Upper lobe of left lung (tissue), 6 donors: ENCODE measurements at regions not wholly inside any gene's neighbourhood (a gene's known extent, or its start where the extent isn't known, plus 50 kb on each side); places are given as distances from the start of the nearest gene placed in this dataset.
A peak's percentile ranks its signal among the peaks of the same experiment; 100 is the strongest.
"Not testable (repeated sequence)": the region's sequence is repeated elsewhere in the genome, so short reads cannot be mapped to it uniquely, and the experiment has no call there.

Source experiments
- ATAC-seq, 2 donors: fragments of 200-7000 bp; cut with Tn5 transposase; one replicate each; pipeline ENCODE4 v1.9.1; 2022; ENCODE audit warnings: mild to moderate bottlenecking in 2 of 2, moderate library complexity in 2 of 2; ENCODE audit not compliant: low FRiP score in 2 of 2
- DNase-seq, 2 donors: peaks; one replicate each; pipeline ENCODE4 v3.0.0-alpha.2; 2019 to 2020
- H3K27ac ChIP-seq, 4 donors: fragments of 200-600 bp; sonication (generic); one replicate each; pipeline ENCODE4 v1.5.1; 2016 to 2019
- H3K27me3 ChIP-seq, 4 donors: fragments of 200-600 bp; sonication (generic); one replicate each; pipeline ENCODE4 v1.5.1; 2017 to 2019
- H3K36me3 ChIP-seq, 4 donors: fragments of 200-600 bp; sonication (generic); one replicate each; pipeline ENCODE4 v1.5.1; 2016 to 2019
- H3K4me1 ChIP-seq, 4 donors: fragments of 200-600 bp; sonication (generic); one replicate each; pipeline ENCODE4 v1.5.1; 2018 to 2019
- H3K4me3 ChIP-seq, 4 donors: fragments of 200-600 bp; sonication (generic); one replicate each; pipeline ENCODE4 v1.5.1; 2017 to 2019; ENCODE audit warnings: mild to moderate bottlenecking in 2 of 4, moderate library complexity in 1 of 4
- H3K9me3 ChIP-seq, 4 donors: fragments of 200-600 bp; sonication (generic); one replicate each; pipeline ENCODE4 v1.5.1; 2018 to 2019
- EP300 ChIP-seq, 4 donors: sonication (generic); formaldehyde crosslinking; IDR thresholded peaks; one replicate each; pipeline ENCODE4 v1.5.1; 2017; ENCODE audit warnings: antibody characterized with exemption in 4 of 4, control low read depth in 2 of 4
- POLR2A ChIP-seq, 4 donors: fragments of 450-650 bp; IDR thresholded peaks; one replicate each; pipeline ENCODE4 v1.5.1; 2016 to 2017; ENCODE audit warnings: antibody characterized with exemption in 4 of 4, mild to moderate bottlenecking in 2 of 4
- POLR2AphosphoS5 ChIP-seq, 2 donors: sonication (generic); formaldehyde crosslinking; IDR thresholded peaks; one replicate each; pipeline ENCODE4 v1.5.1; 2017; ENCODE audit warnings: antibody characterized with exemption in 2 of 2
- WGBS, 2 donors: methylation state at CpG; one replicate each; pipeline ENCODE4 v1.1.5; 2017 to 2018; 5-methylcytosine and 5-hydroxymethylcytosine counted together
- TF ChIP-seq, protein P1 (sequence below), 6 experiments: fragments of 450-650 bp in 4 of 6; fragments of 200-600 bp in 2 of 6; sonication (generic) in 2 of 6; IDR thresholded peaks; one replicate each; pipeline ENCODE4 v1.5.1; 2016 to 2019; ENCODE audit warnings: antibody characterized with exemption in 6 of 6
- donor health status: DM: no; HTN: no; CAD: no; lungs with moderate emphysema.
- donor health status: DM: no; HTN: yes; CAD: no; lungs with severe emphysema.

DNA sequence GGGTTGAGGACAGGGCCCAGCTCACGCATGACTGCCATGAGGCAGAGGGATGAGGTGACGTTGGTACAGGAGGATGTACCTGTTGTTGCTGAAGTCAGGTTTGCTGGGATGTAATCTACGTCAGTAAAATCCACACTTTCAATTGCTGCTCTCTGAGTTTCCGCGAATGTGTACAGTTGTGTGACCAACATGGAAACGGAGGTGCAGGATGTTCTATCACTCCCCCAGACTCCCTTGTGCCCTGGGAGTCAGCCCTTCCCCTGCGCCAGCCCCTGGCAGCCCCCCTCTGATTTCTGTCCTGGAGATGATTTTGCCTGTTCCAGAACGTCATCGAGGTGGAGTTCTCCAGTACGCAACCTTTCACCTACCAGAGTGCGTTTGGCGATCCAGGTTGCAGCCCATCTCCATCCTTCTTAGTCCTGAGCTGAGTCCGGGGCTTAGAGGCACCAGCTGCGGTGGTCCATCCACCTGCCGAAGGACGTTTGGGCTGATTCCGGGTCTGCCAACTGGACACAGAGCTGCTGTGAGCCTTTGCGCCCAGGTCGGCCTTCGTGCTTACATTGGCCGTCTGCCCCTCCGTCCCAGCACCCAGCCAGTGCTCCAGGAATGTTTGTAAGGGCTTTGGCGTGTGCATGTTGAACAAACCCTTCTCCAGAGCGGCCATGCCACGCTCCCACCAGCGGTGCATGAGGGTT lies 213.5 kb upstream of the ZNF469 start:
- H3K9me3 ChIP-seq, H3K36me3 ChIP-seq, ATAC-seq, H3K27me3 ChIP-seq, H3K27ac ChIP-seq, H3K4me1 ChIP-seq, H3K4me3 ChIP-seq: not testable (repeated sequence)
- DNase-seq = peak in 1 of 2 donors; percentile 50
- 83 to 84% methylated on average over 24 to 26 of the region's 26 CpGs for WGBS, 2 donors

DNA sequence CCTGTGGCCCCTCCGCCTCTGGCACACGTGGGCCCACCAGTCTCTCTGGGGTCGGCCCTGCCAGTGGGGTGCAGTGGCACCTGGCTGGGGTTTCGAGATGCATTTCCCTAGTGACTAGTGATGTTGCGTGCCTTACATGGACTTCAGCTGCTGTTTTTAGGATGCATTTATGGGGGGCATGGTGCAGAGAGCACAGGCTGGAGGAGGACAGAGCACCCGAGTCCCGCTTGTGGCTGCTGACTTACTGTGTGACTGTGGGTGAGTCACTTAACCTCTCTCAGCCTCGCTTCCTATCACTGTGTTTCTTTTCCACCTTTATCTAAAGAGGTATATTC lies 213.0 kb upstream of the ZNF469 start:
- not testable (repeated sequence) for H3K4me1 ChIP-seq, H3K27me3 ChIP-seq, ATAC-seq, H3K36me3 ChIP-seq, H3K4me3 ChIP-seq, H3K9me3 ChIP-seq, H3K27ac ChIP-seq, DNase-seq
- WGBS, 2 donors = 92 to 93% methylated on average over 8 of the region's 8 CpGs

GRCh38 chr16:88170528-88170991 lies 212.2 kb upstream of the ZNF469 start:
- Histone ChIP-seq H3K27me3 (no peaks in the 10 kb centered on the region), H3K4me1 (no peaks in the 10 kb centered on the region), H3K27ac (no peak overlapping the region), H3K4me3 (no peak overlapping the region), H3K9me3 (no peaks in the 10 kb centered on the region), H3K36me3 (no peaks in the 10 kb centered on the region)
- WGBS, 2 donors = 63 to 69% methylated on average over 17 of the region's 17 CpGs
- no peak for DNase-seq
- no peak for ATAC-seq
- TF ChIP-seq, protein P1, sequence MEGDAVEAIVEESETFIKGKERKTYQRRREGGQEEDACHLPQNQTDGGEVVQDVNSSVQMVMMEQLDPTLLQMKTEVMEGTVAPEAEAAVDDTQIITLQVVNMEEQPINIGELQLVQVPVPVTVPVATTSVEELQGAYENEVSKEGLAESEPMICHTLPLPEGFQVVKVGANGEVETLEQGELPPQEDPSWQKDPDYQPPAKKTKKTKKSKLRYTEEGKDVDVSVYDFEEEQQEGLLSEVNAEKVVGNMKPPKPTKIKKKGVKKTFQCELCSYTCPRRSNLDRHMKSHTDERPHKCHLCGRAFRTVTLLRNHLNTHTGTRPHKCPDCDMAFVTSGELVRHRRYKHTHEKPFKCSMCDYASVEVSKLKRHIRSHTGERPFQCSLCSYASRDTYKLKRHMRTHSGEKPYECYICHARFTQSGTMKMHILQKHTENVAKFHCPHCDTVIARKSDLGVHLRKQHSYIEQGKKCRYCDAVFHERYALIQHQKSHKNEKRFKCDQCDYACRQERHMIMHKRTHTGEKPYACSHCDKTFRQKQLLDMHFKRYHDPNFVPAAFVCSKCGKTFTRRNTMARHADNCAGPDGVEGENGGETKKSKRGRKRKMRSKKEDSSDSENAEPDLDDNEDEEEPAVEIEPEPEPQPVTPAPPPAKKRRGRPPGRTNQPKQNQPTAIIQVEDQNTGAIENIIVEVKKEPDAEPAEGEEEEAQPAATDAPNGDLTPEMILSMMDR (IDR thresholded peaks at IDR 0.05) = no peak
- TF ChIP-seq POLR2A (IDR thresholded peaks at IDR 0.05) (no peak), POLR2AphosphoS5 (IDR thresholded peaks at IDR 0.05) (no peak), EP300 (IDR thresholded peaks at IDR 0.05) (no peak)

- WGBS, 2 donors = 100% methylated on average over 1 of the region's 1 CpG
- not testable (repeated sequence) for H3K27ac ChIP-seq, DNase-seq, H3K27me3 ChIP-seq, H3K4me1 ChIP-seq, H3K4me3 ChIP-seq, H3K9me3 ChIP-seq, ATAC-seq, H3K36me3 ChIP-seq
These were observed 211.6 kb upstream of the ZNF469 start for GRCh38 chr16:88171126-88171525.

DNA sequence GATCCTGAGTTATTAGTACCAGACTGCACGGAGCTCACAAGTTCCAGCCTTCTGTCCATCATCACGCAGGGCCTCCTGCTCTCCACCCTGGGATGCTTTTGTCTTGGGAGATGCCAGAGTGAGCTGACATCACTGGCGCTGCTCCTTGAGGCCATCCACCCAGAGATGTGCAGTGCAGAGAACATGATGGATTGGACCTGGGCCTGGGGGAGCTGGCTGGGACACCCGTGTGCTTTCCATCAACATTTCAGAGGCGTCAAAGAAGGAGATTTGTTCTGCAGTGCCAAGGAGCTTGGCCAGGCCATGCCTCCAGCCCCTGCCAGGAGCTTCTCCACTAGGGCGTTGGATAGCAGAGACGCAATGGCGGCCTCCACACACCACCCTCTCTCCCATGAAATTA lies 206.6 kb upstream of the ZNF469 start:
- H3K4me1 ChIP-seq, H3K36me3 ChIP-seq, ATAC-seq, H3K4me3 ChIP-seq, H3K9me3 ChIP-seq, H3K27ac ChIP-seq, H3K27me3 ChIP-seq, DNase-seq: not testable (repeated sequence)
- 82 to 93% methylated on average over 3 to 4 of the region's 8 CpGs for WGBS, 2 donors

DNA sequence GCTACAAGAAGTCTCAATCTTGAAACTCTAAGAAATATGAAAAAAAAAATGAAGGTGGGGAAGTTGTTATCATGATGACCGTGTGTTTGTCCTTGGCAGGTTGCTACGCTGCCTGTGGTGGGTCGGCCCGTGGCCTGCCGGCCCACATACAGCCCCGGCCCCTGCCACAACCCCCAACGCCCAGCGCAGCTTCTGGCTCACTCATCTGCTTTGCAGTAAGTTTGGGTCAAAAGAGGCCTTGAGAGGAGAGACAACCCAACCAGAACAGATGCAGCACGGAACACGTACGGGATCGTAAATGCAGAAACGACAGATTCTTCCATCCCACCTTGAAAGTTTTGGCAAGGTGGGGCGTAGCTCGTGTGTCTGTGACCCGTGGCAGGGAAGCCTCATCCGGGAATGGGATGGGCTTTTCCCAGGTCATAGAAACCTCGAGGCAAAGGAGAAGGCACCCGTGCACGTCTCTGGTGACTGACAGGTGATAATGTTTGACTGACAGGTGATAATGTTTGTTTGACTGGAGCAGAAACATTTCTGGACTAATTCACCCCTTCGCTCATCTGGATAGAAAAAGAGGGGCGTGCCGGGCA lies 206.1 kb upstream of the ZNF469 start:
- 78 to 85% methylated on average over 23 of the region's 23 CpGs for WGBS, 2 donors
- H3K4me1 ChIP-seq, H3K9me3 ChIP-seq, H3K36me3 ChIP-seq, H3K27ac ChIP-seq, DNase-seq, H3K4me3 ChIP-seq, H3K27me3 ChIP-seq: not testable (repeated sequence)
- peak in 1 of 2 donors; percentile 26 for ATAC-seq

DNA sequence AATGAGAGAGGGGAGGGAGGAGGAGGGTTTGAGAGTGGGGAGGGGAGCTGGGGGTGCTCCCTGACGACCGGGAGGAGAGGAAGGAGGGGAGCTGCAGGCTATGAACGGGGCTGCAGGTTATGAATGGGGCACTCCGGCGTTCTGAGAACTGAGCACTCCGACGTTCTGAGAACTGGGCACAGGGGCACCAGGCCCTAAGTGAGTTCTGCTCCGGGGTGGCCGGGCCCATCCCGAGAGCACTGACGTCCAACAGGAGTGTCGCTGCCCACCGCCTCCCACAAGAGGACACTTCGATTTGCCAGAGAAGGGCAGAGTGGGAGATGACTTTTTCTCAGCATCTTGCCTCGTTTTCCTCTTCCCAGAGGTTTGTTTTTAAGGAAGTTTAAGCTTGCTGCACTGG lies 204.5 kb upstream of the ZNF469 start:
- H3K36me3 ChIP-seq, H3K9me3 ChIP-seq, DNase-seq, H3K4me1 ChIP-seq, H3K27ac ChIP-seq, H3K4me3 ChIP-seq, ATAC-seq, H3K27me3 ChIP-seq: not testable (repeated sequence)
- WGBS, 2 donors = 81% methylated on average over 15 of the region's 15 CpGs

GRCh38 chr16:88178896-88179295 lies 203.9 kb upstream of the ZNF469 start:
- H3K36me3 ChIP-seq, H3K9me3 ChIP-seq, H3K27ac ChIP-seq, H3K4me1 ChIP-seq, DNase-seq, H3K27me3 ChIP-seq, ATAC-seq, H3K4me3 ChIP-seq: not testable (repeated sequence)
- WGBS, 2 donors = 82 to 92% methylated on average over 10 to 11 of the region's 15 CpGs

DNA sequence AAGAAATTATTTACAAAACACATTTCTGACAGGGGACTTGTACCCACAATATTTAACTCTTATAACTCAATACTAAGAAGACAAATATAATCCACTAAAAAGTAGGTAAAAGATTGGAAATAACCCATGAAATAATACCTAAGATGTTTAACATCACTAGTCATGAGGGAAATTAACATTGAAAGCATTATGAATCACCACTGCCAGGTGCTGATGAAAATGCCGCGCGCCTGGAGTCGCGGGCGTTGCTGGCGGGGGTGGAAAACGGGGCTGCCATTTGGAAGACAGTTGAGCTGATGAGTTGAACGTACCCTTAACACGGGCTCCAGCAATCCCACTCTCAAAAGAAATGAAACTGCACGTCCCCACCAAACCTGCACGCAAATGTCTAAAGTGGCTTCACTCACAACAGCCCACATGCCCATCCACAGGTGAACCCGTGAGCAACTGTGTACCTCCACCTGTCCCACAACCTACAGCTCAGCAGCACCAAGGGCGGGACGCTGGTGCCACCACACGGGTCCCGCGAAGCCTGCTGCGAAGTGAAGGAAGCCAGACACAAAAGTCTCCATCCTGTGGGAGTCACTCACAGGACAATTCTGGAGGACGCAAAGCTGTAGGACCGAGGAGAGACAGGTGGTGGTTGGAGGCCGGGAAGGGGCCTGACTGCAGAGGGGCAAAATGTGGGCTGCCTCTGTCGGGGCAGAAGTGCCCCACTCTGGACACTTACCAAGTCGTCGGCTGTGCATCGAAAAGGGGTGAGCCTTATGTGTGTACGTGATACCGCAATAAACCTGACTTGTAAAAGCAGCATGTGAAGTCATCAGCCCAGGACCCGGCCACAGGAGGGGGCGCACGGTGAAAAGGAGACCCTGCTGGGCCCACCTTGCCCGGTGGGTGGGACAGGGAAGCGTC lies 199.5 kb upstream of the ZNF469 start:
- not testable (repeated sequence) for H3K4me3 ChIP-seq, H3K27ac ChIP-seq, H3K4me1 ChIP-seq, DNase-seq, H3K27me3 ChIP-seq, ATAC-seq, H3K9me3 ChIP-seq, H3K36me3 ChIP-seq
- 78 to 84% methylated on average over 24 to 33 of the region's 33 CpGs for WGBS, 2 donors

- H3K27ac ChIP-seq, H3K4me3 ChIP-seq, DNase-seq, H3K27me3 ChIP-seq, H3K4me1 ChIP-seq, H3K9me3 ChIP-seq, ATAC-seq, H3K36me3 ChIP-seq: not testable (repeated sequence)
- 100% methylated on average over 4 of the region's 14 CpGs; no CpG with 5 or more reads in 1 of the 2 donors for WGBS, 2 donors
These were observed 198.7 kb upstream of the ZNF469 start for GRCh38 chr16:88184053-88184452.

DNA sequence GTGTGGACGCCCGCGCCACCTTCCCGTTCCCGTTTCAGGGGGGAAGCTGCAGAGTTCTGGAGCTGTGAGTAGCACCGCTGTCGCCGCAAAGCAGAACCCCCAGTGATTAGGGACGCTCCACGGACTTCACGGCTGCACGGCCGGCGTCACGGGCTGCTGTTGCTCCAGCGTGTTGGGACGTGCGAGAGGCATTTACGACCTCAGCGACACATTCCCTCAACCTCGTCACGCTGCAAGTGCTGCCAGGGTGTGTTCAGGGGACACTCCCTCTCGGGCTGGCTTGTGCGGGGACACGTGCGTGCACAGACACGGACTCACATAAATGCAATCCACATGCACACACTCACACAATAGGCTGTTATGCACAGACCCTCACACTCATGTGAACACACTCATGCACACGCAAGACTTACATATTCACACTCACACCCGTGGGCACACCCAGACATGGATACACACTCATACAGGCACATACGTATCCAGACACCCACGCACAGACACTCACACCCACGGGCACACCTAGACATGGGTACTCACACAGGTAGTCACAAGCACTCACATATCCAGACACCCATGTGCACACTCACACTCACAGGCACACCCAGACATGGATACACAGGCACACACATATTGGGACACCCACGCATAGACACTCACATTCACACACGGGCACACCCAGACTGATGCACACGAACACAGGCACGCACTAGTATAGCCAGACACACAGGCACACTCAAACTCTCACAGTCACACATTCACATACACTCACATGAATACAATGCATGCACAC lies 198.0 kb upstream of the ZNF469 start:
- not testable (repeated sequence) for H3K36me3 ChIP-seq, H3K9me3 ChIP-seq, H3K27ac ChIP-seq, H3K27me3 ChIP-seq, H3K4me1 ChIP-seq, H3K4me3 ChIP-seq, ATAC-seq
- 95% methylated on average over 7 to 18 of the region's 36 CpGs for WGBS, 2 donors
- DNase-seq = peak in 1 of 2 donors; percentile 77
